HG03442 (cell line): ENCODE measurements at regions not wholly inside any gene's neighbourhood (a gene's known extent, or its start where the extent isn't known, plus 50 kb on each side); places are given as distances from the start of the nearest gene placed in this dataset.

Experiments used
- ATAC-seq: cut with Tn5 transposase; IDR thresholded peaks from one replicate; pipeline ENCODE4 v1.9.1; 2021; ENCODE audit warnings: mild to moderate bottlenecking, moderate library complexity; ENCODE audit not compliant: unreplicated experiment

DNA sequence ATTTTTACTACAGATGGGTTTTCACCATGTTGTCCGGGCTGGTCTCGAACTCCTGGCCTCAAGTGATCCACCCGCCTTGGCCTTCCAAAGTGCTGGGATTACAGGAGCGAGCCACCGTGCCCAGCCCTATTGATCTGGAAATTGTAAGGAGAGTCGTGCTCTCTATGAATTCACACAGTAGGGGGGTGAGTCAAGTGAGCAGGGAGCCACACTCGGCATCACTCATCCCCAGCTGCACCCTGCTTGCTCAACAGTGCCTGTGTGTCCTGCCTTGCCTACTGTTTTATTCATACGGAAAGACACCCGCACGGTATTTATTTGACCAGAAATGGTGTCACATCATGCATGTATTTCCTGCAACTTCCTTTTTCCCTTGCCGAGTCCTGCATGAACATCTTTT, 157.2 kb upstream of the FOXF1 start:
- ATAC-seq, result no peak

DNA sequence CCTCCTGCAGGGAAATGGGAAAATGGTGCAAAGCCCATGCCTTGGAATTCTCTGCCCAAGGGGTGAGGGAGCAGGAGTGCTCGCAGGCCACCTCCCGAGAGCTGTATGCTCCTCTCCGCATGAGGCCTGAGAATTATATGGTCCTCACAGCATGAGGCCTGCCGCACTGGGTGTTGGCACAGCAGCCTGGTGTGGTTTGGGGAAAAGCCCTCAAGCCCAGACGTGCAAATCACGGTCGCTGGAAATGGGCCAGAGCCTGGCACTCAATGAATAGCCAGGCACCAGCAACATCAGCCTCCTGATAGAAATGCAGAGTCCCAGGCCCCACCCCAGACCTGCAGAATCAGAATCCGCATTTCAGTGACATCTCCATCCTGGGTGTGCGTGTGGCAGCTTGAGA, 156.4 kb upstream of the FOXF1 start:
- ATAC-seq, result no peak

DNA sequence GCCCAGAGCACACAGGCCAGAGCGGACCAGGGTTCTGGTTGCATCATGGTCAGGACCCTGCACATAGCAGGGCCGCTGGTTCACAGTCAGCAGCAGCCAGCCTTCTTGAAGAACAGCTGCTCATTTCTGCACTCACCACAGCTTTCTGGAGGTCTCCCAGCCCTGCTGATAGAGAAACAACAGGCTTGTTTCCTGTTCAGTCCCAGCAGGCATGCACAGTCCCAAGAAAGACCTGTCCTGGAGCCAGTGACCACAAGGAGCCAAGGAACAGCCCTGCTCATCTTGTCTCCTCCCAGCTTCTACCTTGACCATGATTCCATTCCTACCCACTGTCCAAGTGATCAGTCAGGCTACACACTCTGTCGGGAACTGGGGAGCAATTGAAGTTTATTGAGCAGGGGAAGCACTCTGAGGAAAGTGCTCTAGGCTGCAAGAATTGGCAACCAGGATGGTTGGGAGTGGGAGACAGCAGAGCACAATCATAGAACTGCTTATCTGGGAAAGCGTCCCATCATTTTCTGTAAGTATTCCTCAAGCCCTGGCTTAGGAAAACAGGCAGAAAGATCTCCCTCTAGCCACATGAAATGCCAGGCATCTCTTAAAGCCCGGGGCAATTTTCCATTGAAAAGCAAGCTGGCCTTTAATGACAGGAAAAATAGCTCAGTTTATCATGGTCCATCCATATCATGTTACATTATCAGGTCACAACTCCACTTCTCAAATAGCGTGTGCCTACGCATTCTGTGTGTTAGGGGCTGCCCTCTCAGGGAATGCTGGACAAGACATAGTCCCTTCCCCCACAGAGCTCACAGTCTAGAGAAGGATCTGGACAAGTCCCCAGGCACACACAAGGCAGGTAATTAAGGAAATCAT, 155.4 kb upstream of the FOXF1 start:
- ATAC-seq, result no peak

DNA sequence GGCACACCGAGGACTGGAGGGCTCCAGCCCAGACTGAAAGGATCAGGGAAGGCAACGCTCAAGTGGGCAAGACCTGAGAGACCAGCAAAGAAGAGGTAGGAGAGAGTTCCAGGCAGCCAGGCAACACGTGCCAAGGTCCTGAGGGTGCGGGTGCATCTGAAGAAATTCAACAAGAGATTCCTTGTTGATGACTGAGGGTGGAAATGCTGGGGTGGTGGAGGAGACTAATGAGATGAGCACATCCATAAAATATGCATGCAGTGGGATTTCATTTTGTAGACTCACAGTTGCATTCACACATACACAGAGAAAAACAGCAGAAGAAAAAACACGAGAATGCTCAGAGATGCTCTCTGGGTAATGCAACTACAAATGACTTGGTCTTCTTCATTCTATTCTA, 154.8 kb upstream of the FOXF1 start:
- ATAC-seq, result no peak

DNA sequence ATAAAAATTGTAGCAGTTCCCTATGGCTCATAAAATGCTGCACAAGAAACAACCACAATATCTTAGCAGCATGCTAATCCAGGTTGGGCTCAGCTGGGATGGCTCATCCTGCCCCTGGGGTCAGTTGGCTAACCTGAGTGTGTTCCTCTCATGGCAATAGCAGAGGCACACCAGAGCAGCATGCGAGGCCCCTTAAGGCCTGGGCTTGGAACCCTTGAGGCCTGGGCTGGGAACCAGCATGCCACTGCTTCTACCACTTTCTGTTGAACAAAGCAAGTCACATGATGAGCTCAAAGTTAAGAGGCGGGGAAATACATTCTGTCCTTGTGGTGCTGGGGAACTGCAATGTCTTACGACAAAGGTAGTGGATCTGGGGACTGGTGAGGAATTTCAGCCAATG, 154.4 kb upstream of the FOXF1 start:
- ATAC-seq, result no peak

DNA sequence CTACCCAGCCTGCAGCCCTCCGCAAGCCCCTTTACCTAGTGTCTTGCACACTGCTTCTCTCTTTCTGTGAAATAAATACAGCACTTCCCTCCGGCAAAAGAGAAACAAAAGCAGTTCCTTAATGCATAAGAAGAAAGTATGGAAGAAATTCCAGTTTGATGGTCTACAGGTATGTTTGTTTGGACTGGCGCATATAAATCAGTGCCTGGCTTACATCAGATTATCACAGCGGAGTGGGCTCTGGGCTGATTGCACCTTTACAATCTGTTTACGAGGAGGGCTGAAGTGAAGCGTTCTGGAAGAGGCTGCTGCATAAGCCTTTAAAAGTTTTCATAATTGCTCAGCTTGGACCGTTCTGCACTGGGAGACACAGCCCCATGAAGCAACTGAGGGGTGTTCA, 153.5 kb upstream of the FOXF1 start:
- no peak for ATAC-seq

DNA sequence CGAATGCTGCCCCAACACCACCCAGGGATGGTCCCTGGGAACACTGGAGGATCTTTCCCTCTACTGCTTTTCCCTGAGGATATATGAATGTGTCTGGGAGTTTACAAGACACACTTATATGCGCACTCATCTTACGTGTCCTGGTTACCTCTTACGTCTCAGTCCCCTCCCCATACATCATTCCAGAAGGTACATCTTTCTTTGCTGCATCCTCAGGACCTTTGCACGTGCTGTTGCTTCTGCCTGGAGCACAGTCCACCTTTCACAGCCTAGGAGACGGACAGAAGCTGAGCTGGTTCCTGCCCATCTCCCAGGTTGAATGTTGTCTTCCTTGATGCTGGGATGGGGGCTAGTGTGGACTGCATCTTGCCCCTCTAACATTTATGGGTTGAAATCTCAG, 153.0 kb upstream of the FOXF1 start:
- no peak for ATAC-seq

DNA sequence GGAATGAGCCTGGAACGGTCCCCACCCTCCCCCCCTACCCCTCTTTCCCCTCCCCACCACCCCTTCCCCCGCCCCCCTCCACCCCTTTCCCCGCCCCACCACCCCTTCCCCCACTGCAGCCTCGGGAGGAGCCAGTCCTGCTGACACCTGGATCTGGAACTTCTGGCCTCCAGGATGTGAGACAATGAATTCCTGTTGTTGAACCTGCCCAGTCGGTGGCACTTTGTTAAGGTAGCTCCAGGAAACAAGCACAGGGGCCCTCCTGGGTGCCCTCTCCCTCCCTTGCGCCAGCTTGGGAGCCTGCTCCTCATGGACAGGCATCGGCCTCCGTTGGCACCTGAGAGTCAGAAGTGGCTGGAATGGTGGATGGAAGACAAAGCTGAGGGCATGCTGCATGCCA, 152.4 kb upstream of the FOXF1 start:
- no peak for ATAC-seq

DNA sequence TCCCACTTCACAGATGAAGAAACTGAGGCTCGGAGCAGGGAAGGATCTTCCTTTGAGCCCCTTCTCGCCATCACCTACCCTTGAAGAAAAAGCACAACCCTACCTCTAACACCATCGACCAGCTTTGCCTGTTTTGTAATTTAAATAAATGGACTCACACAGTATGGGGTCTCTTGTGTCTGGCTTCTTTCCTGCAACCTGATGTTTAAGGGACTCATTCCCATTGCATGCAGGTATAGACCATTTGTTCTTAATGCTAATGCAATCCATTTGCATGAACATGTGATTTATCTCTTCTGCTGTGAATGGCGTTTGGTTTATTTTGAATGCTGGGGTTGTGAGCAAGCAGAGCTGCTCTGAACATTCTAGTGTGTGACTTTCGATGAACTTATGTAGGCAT, 150.8 kb upstream of the FOXF1 start:
- ATAC-seq, result no peak

DNA sequence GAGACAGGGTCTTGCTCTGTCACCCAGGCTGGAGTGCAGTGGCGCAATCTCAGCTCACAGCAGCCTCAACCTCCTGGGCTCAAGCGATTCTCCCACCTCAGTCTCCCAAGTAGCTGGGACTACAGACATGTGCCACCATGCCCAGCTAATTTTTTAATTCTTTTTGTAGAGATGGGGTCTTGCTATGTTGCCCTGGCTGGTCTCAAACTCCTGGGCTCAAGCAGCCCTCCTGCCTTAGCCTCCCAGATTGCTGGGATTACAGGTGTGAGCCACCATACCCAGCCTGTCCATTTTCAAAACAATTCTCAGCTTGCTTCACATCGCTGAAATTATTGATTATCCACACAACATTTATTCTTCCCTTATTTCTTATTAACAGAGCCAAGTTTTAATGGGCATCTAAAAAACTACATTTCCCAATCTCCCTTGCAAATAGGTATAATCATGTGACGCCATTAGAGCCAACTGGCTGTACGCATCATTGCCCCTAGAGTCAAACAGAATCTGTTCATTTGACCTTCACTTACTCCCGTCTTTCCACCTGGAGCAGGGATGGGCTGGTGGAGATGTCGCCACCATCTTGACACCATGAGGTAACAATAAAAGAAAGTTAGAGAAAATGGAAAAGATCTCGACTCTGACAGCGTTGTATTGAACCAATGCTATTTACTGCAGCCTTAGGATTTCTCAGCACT, 148.0 kb upstream of the FOXF1 start:
- ATAC-seq, result no peak

DNA sequence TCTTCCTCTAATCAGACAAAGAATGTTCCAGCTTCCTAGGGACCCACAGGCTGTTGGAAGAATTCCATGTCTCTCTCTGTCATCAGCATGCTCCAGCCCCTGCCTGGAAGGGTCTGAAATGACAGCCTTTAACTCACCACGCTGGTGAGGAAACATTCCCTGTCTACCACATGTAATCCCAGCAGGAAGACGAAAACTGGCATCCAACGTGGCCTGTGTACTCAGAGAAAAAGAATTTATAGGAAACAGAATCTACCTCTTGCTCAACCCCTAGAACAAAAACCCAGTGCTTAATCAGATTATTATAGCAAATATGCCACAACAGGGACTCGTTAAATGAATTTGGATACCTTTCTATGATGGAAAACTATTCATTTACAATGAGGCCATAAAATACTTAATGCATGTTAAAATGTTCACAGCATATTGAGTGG, 147.3 kb upstream of the FOXF1 start:
- ATAC-seq, result no peak

DNA sequence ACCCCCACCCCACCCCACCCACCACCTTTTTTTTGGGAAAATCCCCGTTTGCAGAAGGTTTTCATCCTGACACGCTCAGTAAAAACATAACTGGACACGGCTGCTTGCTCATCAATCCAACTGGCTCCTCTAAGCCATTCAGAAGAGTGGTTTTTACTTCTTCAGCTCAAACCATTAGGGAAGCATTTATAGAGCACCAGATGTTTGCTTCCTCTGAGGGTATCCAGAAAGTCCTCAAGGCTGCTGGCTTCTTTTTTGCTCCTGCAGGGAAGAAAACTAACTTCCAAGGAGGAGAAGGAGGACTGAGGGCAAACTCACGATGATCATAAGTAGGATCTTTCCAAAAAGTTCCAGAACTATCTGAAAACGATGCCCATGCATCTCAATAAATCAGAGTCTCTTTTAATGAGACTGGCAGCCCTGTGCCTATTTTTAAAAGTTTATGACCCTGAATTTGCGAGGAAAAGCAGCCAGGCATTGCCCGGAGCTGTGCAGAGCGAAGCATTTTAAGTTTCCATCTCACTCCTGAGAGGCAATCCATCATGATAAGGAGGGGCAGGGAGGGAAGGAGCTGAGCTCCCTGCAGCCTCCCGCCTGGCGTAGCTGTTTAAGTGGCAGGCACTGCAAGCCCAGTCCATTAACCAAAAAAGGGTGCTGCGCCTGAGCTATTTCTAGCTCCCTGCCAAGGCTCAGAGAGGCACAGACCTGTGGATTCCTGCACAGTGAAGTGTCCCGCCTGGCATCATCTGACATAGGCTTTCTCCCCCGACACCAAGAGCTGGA, 146.3 kb upstream of the FOXF1 start:
- no peak for ATAC-seq

DNA sequence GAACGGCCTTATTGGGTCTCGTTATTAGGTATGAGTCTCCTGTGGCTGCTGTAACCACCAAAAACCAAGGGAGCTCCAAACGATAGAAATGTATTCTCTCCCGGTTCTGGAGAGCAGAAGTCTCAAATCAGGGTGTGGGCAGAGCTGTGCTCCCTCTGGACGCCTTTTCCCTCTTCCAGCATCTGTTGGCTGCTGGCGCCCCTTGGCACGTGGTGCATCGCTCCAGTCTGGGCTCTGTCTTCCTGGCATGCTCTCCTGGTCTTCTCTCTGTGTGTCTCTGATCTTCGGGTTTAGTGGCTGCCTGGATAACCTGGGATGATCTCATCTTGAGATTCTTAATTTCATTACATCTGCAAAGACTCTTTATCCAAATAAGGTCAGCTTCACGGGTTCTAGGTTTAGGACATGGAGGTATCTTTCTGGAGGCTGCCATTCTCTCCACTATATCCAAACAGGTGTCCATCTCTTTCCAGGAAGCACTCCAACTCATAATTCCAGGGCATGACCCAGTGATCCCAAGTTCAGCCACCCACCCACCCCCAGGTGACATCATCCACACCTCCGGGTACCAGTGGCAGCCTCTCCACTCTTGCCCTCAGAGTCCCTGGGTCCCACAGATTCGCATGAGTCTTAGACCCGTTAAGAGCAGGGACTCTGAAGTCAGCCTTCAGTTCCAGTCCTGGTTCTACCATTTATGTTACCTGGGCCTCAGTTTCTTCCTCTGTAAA, 145.5 kb upstream of the FOXF1 start:
- no peak for ATAC-seq

DNA sequence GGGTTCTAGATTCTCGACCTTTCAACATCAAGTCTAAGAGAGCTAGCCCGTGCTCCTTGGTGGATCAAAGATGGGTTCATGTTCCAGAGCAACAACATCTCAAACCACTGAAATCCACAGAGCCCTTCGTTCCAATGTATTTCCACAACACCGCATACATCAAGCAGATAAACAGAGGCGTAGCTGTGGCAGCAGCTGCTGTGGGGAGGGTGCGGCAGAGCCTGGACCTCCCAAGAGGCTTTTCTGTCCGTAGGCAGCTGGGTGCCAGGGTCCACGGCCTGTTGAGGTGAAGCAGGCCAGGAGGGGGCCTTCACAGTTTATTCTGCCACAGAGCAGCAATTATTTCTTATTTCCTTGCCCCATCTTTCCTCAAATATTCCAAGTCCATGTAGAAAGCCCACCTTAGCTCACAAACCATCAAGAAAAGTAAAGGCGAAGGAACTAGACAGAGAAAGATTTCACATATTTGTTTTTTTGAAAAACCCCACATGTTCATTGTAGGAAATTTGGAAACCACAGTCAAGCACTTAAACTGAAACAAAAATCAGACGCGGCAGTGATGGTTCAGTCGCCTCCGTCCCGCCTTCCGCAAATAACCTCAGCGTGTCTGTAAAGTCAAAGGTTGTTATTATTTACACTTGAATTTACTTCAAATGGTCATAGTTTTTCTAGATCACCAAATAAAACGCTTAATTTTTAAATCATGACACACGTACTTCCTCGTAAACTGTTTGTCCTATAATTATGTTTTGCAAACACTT, 144.6 kb upstream of the FOXF1 start:
- no peak for ATAC-seq

DNA sequence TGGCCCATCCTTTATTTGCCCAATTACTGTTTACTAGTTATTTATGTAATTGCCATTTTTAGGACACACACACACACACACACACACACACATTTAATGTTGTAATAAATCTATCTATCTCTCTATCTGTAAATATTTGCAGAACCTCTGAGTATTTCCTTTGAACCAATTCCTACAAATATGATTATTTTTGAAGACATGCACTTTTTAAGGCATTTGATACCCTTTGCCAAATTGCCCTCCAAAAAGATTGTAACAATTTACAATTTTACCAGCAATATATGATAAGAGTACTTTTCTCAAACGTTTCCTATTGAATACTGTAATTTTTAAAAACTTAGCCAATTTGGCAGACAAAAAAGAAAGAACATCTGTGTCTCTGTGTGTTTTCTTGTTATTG, 143.8 kb upstream of the FOXF1 start:
- no peak for ATAC-seq

DNA sequence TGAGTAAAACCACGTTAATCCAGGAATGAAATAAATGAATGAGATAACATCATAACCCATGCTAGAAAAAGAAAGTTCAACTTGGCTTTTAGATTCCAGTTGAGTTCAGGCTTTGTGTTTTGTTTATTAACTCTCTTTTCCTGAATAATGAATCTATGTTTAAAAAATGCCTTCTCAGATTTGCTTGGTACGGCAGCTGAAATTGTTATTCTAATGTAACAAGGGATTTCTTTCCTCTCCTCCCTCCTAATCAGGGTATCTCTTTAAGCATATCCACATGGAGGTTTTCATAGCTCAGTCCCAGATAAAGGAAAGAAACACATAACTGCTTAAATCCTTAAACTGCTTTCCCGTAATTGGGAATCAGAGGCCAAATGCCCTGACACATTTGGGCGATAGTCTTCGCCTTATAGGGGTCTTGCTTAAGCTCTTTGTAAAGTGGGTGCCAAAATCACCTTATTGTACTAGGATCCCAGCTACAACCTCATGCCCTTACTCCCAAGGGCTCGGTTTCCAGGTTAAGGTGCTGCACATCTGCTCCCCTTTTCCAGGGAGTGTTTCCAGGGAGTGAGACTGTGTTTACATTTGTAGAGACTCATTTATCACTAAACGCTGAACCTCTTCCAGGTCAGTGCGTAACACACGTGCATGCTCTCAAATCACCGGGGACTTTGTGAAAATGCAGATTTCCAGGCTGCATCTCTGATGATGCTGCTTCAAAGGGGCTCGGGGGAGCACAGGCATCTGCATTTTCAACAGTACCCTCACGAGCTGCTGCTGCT, 142.8 kb upstream of the FOXF1 start:
- no peak for ATAC-seq

DNA sequence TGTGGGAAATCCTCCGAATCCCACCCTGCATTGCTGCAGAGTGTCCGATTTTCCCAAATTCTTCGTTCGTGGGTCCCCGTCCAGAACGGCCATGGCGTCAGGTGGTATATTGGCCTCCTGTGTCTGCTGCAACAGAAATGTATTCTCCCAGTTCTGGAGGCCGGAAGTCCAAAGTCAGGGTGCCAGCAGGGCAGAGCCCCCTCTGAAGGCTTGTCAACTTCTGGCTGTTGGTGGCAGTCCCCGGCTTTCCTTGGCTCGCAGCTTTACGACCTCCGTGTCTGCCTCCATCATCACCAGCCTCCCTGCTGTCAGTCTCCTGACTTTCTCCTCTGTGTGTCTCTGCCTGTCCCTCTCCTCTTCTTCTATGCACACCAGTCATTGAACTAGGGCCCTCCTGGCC, 142.1 kb upstream of the FOXF1 start:
- ATAC-seq, result no peak

DNA sequence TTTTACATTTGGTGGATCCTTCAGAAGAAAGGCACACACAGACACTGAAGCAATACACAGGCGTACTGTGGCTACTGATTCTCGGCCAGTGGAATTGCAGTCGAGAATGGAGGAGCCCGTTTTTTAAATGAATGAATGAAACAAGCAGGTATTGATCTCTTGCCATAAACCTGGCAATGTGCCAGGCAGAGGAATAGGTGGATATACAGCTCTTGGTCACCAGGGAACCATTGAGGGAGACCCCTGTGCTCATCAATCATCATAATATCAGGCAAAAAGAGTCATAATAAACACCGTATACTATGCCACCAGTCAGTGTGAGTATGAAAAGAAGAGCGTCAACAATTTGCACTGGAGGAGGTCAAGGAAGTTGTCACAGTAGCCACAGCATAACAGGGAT, 140.3 kb upstream of the FOXF1 start:
- no peak for ATAC-seq

DNA sequence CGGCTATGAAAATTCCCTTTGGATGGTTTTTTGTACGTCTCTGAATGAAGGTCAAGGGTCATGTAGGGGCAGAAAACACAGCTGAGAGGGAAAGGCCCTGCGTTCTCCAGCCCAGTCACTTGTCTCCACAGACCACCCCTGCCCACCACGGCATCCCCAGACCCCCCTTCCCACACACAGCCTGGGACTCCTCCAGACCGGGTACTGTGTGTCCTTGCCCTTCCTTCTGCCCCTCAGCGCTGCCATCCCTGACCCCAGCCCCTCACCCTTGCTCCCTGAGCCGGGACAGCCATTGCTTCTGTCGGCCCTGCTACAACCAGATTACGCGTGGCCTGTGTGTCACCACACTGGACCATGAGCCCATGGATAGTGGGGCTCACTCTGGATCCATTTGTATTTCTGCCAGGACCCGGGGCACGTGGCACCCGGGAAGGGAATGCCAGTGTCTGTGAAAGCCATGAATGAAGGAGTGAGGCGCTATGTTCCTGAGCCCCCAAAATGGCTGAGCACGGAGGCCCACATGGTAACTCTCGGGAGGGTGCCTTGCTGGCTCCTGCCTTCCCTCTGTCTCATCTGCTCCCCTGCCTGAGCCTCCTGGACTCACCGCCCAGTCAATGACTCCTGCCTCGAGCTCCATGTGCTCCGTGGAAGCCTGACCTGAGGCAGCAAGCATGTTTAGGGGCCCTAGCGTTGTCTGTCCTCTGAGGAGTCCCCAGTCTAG, 139.1 kb upstream of the FOXF1 start:
- no peak for ATAC-seq
